HCT116 (cell line): ENCODE measurements at regions not wholly inside any gene's neighbourhood (a gene's known extent, or its start where the extent isn't known, plus 50 kb on each side); places are given as distances from the start of the nearest gene placed in this dataset.

Experiments
- EZH2 ChIP-seq: fragments of 200-600 bp; sonication (generic); IDR thresholded peaks from 2 replicates; pipeline ENCODE4 v1.6.1; 2017; ENCODE audit warnings: antibody characterized with exemption, mixed run types
- FOSL1 ChIP-seq: IDR thresholded peaks from 2 replicates; pipeline ENCODE4 v1.6.1; 2012; ENCODE audit warnings: low read depth
- POLR2A ChIP-seq: IDR thresholded peaks from 2 replicates; pipeline ENCODE4 v1.7.0; 2011; ENCODE audit warnings: borderline replicate concordance; ENCODE audit not compliant: insufficient read depth, insufficient read length; ENCODE audit errors: extremely low read depth
- POLR2AphosphoS5 ChIP-seq: IDR thresholded peaks from 2 replicates; pipeline ENCODE4 v1.6.1; 2011; ENCODE audit warnings: mild to moderate bottlenecking, low read depth, low read length, moderate library complexity
- YY1 ChIP-seq: IDR thresholded peaks from 2 replicates; pipeline ENCODE4 v1.6.1; 2011; ENCODE audit warnings: low read length, low read depth, moderate library complexity, mild to moderate bottlenecking; ENCODE audit not compliant: insufficient replicate concordance; ENCODE audit errors: extremely low read depth
- TF ChIP-seq, protein P1 (sequence below), 3 experiments: fragments of 200-600 bp in 1 of 3; sonication (generic) in 1 of 3; IDR thresholded peaks in 2 of 3; conservative IDR thresholded peaks in 1 of 3; 2 replicates each; pipeline ENCODE4 v1.5.1; 2012 to 2017; ENCODE audit warnings: low read depth in 2 of 3, low read length in 2 of 3, antibody characterized with exemption in 1 of 3, borderline replicate concordance in 1 of 3, control low read depth in 1 of 3, mild to moderate bottlenecking in 1 of 3, mixed read lengths in 1 of 3, mixed run types in 1 of 3, moderate library complexity in 1 of 3; ENCODE audit not compliant: insufficient read depth in 1 of 3
- TF ChIP-seq, protein P2 (sequence below): IDR thresholded peaks from 2 replicates; pipeline ENCODE4 v1.6.1; 2012
- TF ChIP-seq, protein P3 (sequence below): IDR thresholded peaks from 2 replicates; pipeline ENCODE4 v1.6.1; 2012

DNA sequence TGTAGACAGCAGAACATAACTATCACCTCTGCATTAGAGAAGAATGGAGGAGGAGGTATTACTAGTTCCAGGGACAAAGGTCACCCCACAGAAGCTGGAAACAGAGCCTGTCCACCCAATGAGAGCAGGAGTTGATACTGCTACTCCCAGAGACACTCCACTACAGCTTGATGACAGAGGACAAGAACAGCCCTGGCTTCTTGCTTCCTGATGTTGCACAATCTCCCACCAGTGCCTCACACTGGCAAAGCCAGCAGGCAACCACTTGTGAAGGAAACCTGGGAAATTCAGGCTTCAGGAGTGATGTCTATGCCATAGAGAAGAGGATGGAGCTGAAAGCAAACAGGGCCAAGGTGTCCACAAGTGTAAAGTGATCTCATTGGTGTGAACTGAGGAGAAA, 78.0 kb upstream of the POU1F1 start:
- TF ChIP-seq POLR2A (no peak), FOSL1 (no peak), YY1 (no peak), EZH2 (no peak), POLR2AphosphoS5 (no peak)
- TF ChIP-seq, protein P1, sequence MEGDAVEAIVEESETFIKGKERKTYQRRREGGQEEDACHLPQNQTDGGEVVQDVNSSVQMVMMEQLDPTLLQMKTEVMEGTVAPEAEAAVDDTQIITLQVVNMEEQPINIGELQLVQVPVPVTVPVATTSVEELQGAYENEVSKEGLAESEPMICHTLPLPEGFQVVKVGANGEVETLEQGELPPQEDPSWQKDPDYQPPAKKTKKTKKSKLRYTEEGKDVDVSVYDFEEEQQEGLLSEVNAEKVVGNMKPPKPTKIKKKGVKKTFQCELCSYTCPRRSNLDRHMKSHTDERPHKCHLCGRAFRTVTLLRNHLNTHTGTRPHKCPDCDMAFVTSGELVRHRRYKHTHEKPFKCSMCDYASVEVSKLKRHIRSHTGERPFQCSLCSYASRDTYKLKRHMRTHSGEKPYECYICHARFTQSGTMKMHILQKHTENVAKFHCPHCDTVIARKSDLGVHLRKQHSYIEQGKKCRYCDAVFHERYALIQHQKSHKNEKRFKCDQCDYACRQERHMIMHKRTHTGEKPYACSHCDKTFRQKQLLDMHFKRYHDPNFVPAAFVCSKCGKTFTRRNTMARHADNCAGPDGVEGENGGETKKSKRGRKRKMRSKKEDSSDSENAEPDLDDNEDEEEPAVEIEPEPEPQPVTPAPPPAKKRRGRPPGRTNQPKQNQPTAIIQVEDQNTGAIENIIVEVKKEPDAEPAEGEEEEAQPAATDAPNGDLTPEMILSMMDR (IDR thresholded peaks at IDR 0.05 in 2 of 3, conservative IDR thresholded peaks at IDR 0.05 in 1 of 3; ENCODE audit: borderline replicate concordance in 1 of 3, insufficient read depth in 1 of 3, low read depth in 2 of 3, low read length in 2 of 3) = no peak
- TF ChIP-seq, protein P2, sequence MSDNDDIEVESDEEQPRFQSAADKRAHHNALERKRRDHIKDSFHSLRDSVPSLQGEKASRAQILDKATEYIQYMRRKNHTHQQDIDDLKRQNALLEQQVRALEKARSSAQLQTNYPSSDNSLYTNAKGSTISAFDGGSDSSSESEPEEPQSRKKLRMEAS = no peak
- TF ChIP-seq, protein P3, sequence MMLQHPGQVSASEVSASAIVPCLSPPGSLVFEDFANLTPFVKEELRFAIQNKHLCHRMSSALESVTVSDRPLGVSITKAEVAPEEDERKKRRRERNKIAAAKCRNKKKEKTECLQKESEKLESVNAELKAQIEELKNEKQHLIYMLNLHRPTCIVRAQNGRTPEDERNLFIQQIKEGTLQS = no peak
